ENCODE measurements at regions not wholly inside any gene's neighbourhood (a gene's known extent, or its start where the extent isn't known, plus 50 kb on each side); places are given as distances from the start of the nearest gene placed in this dataset.

- DNase-seq: no peak
These were observed 935.7 kb downstream of the BRD1 start for GRCh38 chr22:48891688-48892577.

- no peak for DNase-seq
These were observed 936.7 kb downstream of the BRD1 start for GRCh38 chr22:48890693-48891554.

GRCh38 chr22:48889887-48890692 lies 937.6 kb downstream of the BRD1 start:
- DNase-seq: no peak

GRCh38 chr22:48889209-48889830 lies 938.4 kb downstream of the BRD1 start:
- DNase-seq: no peak

GRCh38 chr22:48888466-48889208 lies 939.0 kb downstream of the BRD1 start:
- DNase-seq: no peak

GRCh38 chr22:48887394-48888332 lies 940.0 kb downstream of the BRD1 start:
- DNase-seq: no peak

GRCh38 chr22:48886604-48887393 lies 940.9 kb downstream of the BRD1 start:
- DNase-seq: no peak

- DNase-seq: no peak
These were observed 941.8 kb downstream of the BRD1 start for GRCh38 chr22:48885919-48886305.

GRCh38 chr22:48885271-48885918 lies 942.3 kb downstream of the BRD1 start:
- no peak for DNase-seq

- DNase-seq: no peak
These were observed 942.9 kb downstream of the BRD1 start for GRCh38 chr22:48884786-48885185.

GRCh38 chr22:48884324-48884723 lies 943.3 kb downstream of the BRD1 start:
- DNase-seq: no peak

- no peak for DNase-seq
These were observed 944.3 kb downstream of the BRD1 start for GRCh38 chr22:48883211-48883960.

GRCh38 chr22:48882636-48883200 lies 945.0 kb downstream of the BRD1 start:
- no peak for DNase-seq

- no peak for DNase-seq
These were observed 946.2 kb downstream of the BRD1 start for GRCh38 chr22:48881326-48881980.

GRCh38 chr22:48880749-48881148 lies 946.9 kb downstream of the BRD1 start:
- DNase-seq: no peak

- no peak for DNase-seq
These were observed 950.7 kb downstream of the BRD1 start for GRCh38 chr22:48876951-48877350.

GRCh38 chr22:48874956-48875355 lies 952.7 kb downstream of the BRD1 start:
- no peak for DNase-seq

- DNase-seq: no peak
These were observed 954.5 kb downstream of the BRD1 start for GRCh38 chr22:48873191-48873520.

All from activated CD4-positive, alpha-beta T cell treated with anti-CD3 and anti-CD28 coated beads, Interleukin-2, amount 50 U/mL, for 16 hours (primary cell).